ENCODE measurements at regions not wholly inside any gene's neighbourhood (a gene's known extent, or its start where the extent isn't known, plus 50 kb on each side); places are given as distances from the start of the nearest gene placed in this dataset.

- no peak overlapping the region for H3K27ac Mint-ChIP-seq
- no peak for TF ChIP-seq CTCF (IDR thresholded peaks at IDR 0.05; ENCODE audit: unreplicated experiment)
- H3K9me3 Mint-ChIP-seq = no peaks in the 10 kb centered on the region
- peaks cover 21% of the 10 kb centered on the region for H3K4me1 Mint-ChIP-seq
- H3K4me3 Mint-ChIP-seq = no peak overlapping the region
- no peaks in the 10 kb centered on the region for H3K27me3 Mint-ChIP-seq (ENCODE audit: low read depth)
- DNase-seq (ENCODE audit: low spot score in 2 of 2, unreplicated experiment in 2 of 2) = no peak
- peaks cover 14% of the 10 kb centered on the region for H3K36me3 Mint-ChIP-seq
These were observed 67.4 kb downstream of the BOLA3 start for GRCh38 chr2:74080346-74080745.

GRCh38 chr2:74081030-74081762 is 66.5 kb downstream of the BOLA3 start:
- peaks cover 13% of the 10 kb centered on the region for H3K4me1 Mint-ChIP-seq
- H3K27ac Mint-ChIP-seq = no peak overlapping the region
- H3K4me3 Mint-ChIP-seq = no peak overlapping the region
- no peaks in the 10 kb centered on the region for H3K9me3 Mint-ChIP-seq
- TF ChIP-seq CTCF (IDR thresholded peaks at IDR 0.05; ENCODE audit: unreplicated experiment) = no peak
- DNase-seq (ENCODE audit: low spot score in 2 of 2, unreplicated experiment in 2 of 2) = no peak
- peaks cover 17% of the 10 kb centered on the region for H3K36me3 Mint-ChIP-seq
- no peaks in the 10 kb centered on the region for H3K27me3 Mint-ChIP-seq (ENCODE audit: low read depth)

- Mint-ChIP-seq H3K4me1 (peaks cover 8% of the 10 kb centered on the region), H3K4me3 (no peak overlapping the region), H3K27ac (no peak overlapping the region), H3K9me3 (no peaks in the 10 kb centered on the region), H3K27me3 (ENCODE audit: low read depth) (no peaks in the 10 kb centered on the region), H3K36me3 (peaks cover 17% of the 10 kb centered on the region)
- DNase-seq (ENCODE audit: low spot score in 2 of 2, unreplicated experiment in 2 of 2) = no peak
- no peak for TF ChIP-seq CTCF (IDR thresholded peaks at IDR 0.05; ENCODE audit: unreplicated experiment)
These were observed 66.0 kb downstream of the BOLA3 start for GRCh38 chr2:74081763-74082110.

- Mint-ChIP-seq H3K27ac (no peak overlapping the region), H3K4me1 (no peaks in the 10 kb centered on the region), H3K27me3 (ENCODE audit: low read depth) (no peaks in the 10 kb centered on the region), H3K9me3 (no peaks in the 10 kb centered on the region), H3K36me3 (peaks cover 23% of the 10 kb centered on the region), H3K4me3 (no peak overlapping the region)
- TF ChIP-seq CTCF (IDR thresholded peaks at IDR 0.05; ENCODE audit: unreplicated experiment) = no peak
- no peak for DNase-seq (ENCODE audit: low spot score in 2 of 2, unreplicated experiment in 2 of 2)
These were observed 64.0 kb downstream of the BOLA3 start for GRCh38 chr2:74083750-74084149.
